Left kidney (tissue), 1 donor: ENCODE measurements at regions not wholly inside any gene's neighbourhood (a gene's known extent, or its start where the extent isn't known, plus 50 kb on each side); places are given as distances from the start of the nearest gene placed in this dataset.

ENCODE experiments used
- DNase-seq: peaks from one replicate; pipeline ENCODE4 v3.0.0-alpha.2; 2013

GRCh38 chr11:91805293-91805692 lies 419.3 kb upstream of the FAT3 start:
- no peak for DNase-seq

DNA sequence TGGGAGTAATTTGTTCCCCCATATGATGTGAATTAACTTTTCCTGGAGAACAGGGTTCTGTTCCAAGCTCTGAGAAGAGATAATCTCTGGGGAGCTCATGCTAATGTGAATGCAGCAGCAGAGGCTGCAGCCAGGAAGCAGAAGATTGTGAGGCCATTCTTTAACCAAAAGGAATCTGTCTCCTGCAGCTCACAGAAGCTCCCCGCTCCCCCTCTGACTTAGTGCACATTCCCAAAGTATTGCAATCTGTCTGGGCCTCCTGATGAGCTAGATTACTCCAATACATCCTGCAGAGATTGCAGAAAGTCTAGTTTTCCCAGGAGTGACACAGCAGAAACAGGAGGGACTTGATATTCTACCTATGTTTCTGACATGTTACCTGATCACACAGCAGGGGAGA lies 420.6 kb upstream of the FAT3 start:
- DNase-seq = no peak

DNA sequence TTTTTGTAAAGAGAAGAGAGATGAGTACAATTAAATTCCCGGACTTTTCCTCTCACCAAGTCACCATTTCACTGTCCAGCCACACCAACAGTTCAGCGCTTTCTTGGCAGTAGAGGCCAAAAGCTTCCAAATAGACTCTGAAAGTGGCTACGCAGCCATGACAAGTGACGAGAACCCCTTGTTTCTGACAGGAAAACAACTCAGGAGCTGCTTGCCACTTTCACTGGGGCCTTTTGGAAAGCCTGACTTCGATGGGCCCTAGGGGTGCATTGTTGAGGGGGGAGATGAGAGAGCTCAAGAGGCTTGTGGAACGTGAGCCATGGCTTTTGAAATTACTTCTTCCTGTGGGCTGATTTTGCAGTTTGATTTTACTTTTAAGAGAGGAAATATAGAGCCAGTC lies 422.1 kb upstream of the FAT3 start:
- DNase-seq = no peak

DNA sequence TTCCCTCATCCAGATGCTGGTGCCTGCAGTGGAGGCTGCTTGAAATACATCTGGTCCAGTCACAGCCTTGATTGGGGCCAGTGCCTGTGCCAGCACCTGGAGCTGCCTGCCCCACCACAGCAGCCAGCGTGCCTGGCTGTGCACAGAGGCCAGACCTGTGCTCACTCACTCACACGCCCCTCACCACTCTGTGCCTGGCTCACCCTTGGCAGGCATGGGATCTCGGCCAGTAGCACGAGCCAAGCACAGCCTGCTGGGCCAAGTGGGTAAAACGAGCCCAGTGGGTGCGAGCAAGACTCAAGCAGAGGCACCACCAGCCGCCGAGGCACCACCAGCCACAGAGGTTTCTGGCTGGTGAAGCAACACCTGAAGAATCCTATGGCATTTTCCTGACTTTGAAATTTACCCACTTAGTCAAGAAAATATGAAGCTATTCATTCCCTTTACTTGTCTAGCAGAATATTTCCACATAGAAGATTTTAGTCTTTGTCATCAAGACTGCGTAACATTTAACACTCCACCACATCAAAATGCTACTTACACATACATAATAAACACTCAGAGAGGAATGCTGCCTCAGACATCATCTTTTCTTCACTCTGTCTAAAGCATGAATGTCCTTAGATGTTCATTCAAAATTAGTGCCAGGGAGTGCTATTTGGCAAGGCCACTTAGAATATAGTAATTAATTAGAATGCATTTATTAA lies 424.3 kb upstream of the FAT3 start:
- no peak for DNase-seq

DNA sequence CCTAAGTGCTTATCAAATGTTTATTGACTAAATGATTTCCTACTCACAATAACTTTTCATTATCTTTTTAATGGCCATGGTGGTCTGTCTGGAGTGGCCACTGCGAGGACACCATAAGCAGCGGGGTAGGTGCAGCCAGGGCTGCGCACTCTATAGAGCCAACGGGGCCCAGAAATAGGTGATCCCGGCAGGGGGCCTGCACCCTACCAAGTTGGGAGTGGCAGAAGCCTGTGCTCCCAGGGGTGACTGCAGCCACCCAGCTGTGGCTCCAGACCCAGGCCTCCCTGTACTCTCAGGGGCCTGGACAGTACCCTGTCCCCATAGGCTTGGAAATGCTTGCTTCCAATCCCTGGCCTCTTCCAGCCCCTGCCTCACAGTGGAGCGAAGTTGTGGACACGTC lies 426.4 kb upstream of the FAT3 start:
- no peak for DNase-seq

DNA sequence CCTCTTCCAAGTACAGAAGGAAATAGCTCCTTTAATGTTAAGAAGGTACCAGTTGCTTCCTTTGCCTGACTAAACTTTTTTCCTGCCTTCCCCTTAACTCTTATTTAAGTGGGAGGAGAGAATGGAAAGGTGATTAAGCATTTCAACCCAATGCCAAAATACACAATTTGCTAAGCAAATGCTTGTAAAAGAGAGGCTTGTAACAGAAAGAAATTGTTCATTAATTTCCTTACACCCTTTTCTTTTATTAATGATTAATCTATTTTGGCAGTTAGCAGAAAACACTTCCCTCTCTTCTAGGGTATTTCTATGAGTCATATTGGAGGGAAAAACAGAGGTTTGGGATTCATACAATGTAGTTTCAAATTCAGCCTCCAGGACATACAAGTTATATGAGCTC lies 427.6 kb upstream of the FAT3 start:
- DNase-seq = no peak

- DNase-seq = no peak
Measured at GRCh38 chr11:91795139-91795887, 429.3 kb upstream of the FAT3 start.

- DNase-seq = no peak
Measured at GRCh38 chr11:91794146-91794545, 430.5 kb upstream of the FAT3 start.

GRCh38 chr11:91792779-91793262 lies 431.8 kb upstream of the FAT3 start:
- DNase-seq = no peak

DNA sequence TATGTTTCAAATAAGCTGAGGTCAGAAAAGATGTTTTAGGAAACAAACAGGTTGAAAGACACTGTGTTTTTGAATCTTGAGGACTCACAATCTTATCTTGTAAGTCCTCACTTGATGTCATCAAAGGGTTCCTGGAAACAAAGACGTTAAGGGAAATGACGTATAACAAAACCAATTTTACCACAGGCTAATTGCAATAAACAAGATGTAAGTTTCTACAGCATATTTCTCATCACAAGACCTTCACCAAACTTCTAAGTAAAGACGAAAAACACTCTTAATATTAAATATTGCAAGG lies 433.5 kb upstream of the FAT3 start:
- DNase-seq = no peak

DNA sequence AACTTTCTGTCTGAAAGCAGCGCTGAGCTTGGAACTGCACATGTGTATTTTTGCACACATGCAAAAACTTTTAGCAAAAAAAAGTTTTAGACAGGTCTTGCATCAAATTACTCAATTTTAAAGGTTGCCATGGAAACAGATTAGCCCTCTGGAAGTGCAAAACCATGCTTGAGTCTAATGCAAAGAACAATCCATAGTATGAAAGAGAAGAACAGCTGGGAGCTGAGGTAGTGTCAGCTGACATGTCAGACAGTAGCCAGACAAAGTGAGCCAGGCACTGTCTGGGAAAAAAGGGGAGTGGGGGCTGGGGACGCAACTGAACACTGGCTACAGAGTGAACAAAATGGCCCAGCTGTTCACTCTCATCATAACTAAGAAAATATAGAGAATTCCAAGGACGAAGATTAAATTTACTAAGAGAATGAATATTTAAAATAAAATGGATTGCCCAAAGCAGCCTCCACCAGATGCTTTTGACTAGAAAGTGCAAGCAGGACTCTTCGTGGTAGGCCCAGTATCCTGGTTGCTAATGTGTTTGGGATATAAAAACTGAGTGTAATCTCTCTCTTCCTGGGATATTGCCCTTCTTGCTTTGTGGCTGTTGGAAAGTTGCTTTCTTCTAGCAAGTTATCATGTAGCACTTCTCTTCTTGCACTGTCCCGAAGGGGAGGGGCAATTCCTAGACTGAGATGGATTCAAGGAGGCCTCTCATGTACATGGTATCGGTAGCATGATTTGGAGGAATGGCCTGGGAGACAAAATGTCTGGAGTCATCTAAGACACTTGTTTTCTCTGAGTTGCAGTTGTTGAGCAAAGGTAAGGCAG lies 434.1 kb upstream of the FAT3 start:
- DNase-seq = peak; percentile 25

GRCh38 chr11:91788764-91789163 lies 435.9 kb upstream of the FAT3 start:
- DNase-seq = no peak

DNA sequence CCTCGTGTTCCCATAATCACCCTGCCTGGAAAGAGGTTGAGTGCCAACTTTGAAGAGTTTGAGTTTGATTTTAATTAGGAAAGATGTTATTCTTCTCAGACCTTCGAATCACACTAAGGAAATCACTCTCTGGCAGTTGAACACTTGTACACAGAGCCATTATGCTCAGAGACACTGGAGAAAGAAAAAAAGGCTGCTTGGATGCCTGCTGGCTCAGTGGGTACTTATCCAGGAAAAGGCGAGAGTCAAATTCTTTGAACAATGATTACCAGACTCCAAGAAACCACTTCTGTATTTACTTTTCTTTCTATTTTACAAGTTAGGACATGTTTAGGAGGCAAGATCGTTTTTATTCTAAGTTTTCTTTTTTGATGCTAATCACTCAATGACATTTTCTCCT lies 438.5 kb upstream of the FAT3 start:
- no peak for DNase-seq

DNA sequence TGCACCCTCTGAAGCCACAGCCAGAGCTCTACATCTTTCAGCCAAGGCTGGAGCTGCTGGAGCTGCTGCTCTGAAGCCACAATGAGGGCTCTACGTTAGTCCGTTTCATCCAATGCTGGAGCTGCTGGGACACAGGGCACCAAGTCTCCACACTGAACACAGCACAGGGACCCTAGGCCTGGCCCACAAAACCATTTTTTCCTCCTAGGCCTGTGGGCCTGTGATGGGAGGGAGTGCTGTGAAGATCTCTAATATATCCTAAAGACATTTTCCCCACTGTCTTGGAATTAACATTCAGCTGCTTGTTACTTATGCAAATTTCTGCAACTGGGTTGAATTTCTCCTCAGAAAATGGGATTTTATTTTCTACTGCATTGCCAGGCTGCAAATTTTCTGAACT lies 441.4 kb upstream of the FAT3 start:
- no peak for DNase-seq

DNA sequence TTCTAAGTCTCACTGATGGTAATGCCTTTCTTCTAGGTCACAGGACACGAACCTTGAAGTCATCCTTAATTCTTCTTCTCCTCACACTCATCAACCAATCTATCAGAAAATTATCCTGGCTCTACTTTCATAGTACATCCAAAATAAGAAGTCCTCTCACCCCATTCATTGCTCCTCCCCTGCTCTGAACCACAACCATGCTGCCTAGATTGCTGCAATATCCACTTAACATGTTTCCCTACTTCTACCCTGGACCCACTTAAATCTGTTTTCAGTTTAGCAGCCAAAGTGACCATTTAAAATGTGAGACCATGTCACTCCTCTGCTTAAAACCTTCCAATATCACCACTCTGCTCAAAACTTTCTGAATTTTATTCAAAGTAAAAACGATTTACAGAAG lies 445.9 kb upstream of the FAT3 start:
- DNase-seq = no peak

DNA sequence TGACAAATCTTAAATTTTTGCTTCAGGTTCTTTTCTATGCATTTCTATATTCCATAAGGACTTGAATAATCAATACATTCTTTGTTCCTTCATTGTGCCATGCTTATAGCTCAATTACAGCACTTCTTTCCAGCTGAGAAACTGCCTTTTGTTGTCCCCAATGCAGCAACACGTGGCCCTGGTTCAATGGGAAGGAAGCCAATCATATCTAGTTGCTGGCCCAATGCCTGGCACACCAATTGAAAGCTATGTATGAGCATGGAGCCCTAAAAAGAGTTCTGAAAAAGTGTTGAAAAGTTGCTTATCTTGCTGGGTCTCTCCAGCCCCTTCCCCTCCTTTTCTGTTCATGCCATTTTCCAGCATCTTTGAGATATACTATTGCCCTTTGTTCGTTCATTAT lies 448.0 kb upstream of the FAT3 start:
- DNase-seq = no peak

GRCh38 chr11:91773090-91773489 lies 451.5 kb upstream of the FAT3 start:
- no peak for DNase-seq

- no peak for DNase-seq
Measured at GRCh38 chr11:91771961-91772360, 452.7 kb upstream of the FAT3 start.

GRCh38 chr11:91768783-91769182 lies 455.8 kb upstream of the FAT3 start:
- DNase-seq = no peak

- no peak for DNase-seq
Measured at GRCh38 chr11:91763331-91763730, 461.3 kb upstream of the FAT3 start.

- DNase-seq = no peak
Measured at GRCh38 chr11:91761406-91762025, 463.1 kb upstream of the FAT3 start.

- DNase-seq = no peak
Measured at GRCh38 chr11:91756829-91757480, 467.7 kb upstream of the FAT3 start.
